ENCODE measurements at regions not wholly inside any gene's neighbourhood (a gene's known extent, or its start where the extent isn't known, plus 50 kb on each side); places are given as distances from the start of the nearest gene placed in this dataset.

- TF ChIP-seq CTCF (IDR thresholded peaks at IDR 0.05; ENCODE audit: insufficient read depth, low read length, missing control alignments): no peak
- ChIA-PET CTCF (no interaction called here), POLR2A (no interaction called here)
- no peak overlapping the region for H3K4me3 ChIP-seq (ENCODE audit: low read depth, low read length)
- DNase-seq (ENCODE audit: low read depth, low spot score): no peak
These were observed 97.6 kb downstream of the TM2D1 start for GRCh38 chr1:61627365-61627764.

- CTCF ChIA-PET: no interaction called here
These were observed 98.1 kb downstream of the TM2D1 start for GRCh38 chr1:61626816-61627215.

GRCh38 chr1:61623852-61624251 lies 101.1 kb downstream of the TM2D1 start:
- ChIA-PET CTCF (no interaction called here), POLR2A (no interaction called here)
- DNase-seq (ENCODE audit: low read depth, low spot score): no peak

More at GRCh38 chr1:61626816-61627215, 98.1 kb downstream of the TM2D1 start:
- DNase-seq (ENCODE audit: low read depth, low spot score): no peak
- no peak overlapping the region for H3K4me3 ChIP-seq (ENCODE audit: low read depth, low read length)
- POLR2A ChIA-PET: no interaction called here
- no peak for TF ChIP-seq CTCF (IDR thresholded peaks at IDR 0.05; ENCODE audit: insufficient read depth, low read length, missing control alignments)

GRCh38 chr1:61620536-61620935 lies 104.4 kb downstream of the TM2D1 start:
- no peak for TF ChIP-seq CTCF (IDR thresholded peaks at IDR 0.05; ENCODE audit: insufficient read depth, low read length, missing control alignments)
- ChIA-PET CTCF (interaction anchor here (1.5 kb wide), 1 partner anchor 230 kb away, joined by 4 read pairs; no protein-coding TSS in a partner anchor), POLR2A (no interaction called here)
- no peak overlapping the region for H3K4me3 ChIP-seq (ENCODE audit: low read depth, low read length)
- DNase-seq (ENCODE audit: low read depth, low spot score): no peak

More at GRCh38 chr1:61623852-61624251, 101.1 kb downstream of the TM2D1 start:
- no peak for TF ChIP-seq CTCF (IDR thresholded peaks at IDR 0.05; ENCODE audit: insufficient read depth, low read length, missing control alignments)
- H3K4me3 ChIP-seq (ENCODE audit: low read depth, low read length): no peak overlapping the region

- TF ChIP-seq CTCF (IDR thresholded peaks at IDR 0.05; ENCODE audit: insufficient read depth, low read length, missing control alignments): no peak
- CTCF ChIA-PET: interaction anchor here (1.5 kb wide), 1 partner anchor 232 kb away, joined by 4 read pairs; no protein-coding TSS in a partner anchor
- H3K4me3 ChIP-seq (ENCODE audit: low read depth, low read length): no peak overlapping the region
- POLR2A ChIA-PET: no interaction called here
- DNase-seq (ENCODE audit: low read depth, low spot score): no peak
These were observed 106.2 kb downstream of the TM2D1 start for GRCh38 chr1:61618755-61619154.

GRCh38 chr1:61618193-61618592 lies 106.7 kb downstream of the TM2D1 start:
- H3K4me3 ChIP-seq (ENCODE audit: low read depth, low read length): no peak overlapping the region
- no peak for DNase-seq (ENCODE audit: low read depth, low spot score)
- CTCF ChIA-PET: no interaction called here
- POLR2A ChIA-PET: no interaction called here
- TF ChIP-seq CTCF (IDR thresholded peaks at IDR 0.05; ENCODE audit: insufficient read depth, low read length, missing control alignments): no peak
